Colonic mucosa (tissue), 4 donors: ENCODE measurements at regions not wholly inside any gene's neighbourhood (a gene's known extent, or its start where the extent isn't known, plus 50 kb on each side); places are given as distances from the start of the nearest gene placed in this dataset.

Experiments used
- DNase-seq: peaks from one replicate; pipeline ENCODE4 v3.0.0-alpha.2; 2020
- H3K27ac ChIP-seq: fragments of 200-600 bp; one replicate; pipeline ENCODE4 v1.8.0; 2021
- H3K27me3 ChIP-seq: fragments of 200-600 bp; one replicate; pipeline ENCODE4 v1.8.0; 2021
- H3K36me3 ChIP-seq: fragments of 200-600 bp; one replicate; pipeline ENCODE4 v1.8.0; 2021
- H3K4me1 ChIP-seq: fragments of 200-600 bp; one replicate; pipeline ENCODE4 v1.8.0; 2021; ENCODE audit warnings: mild to moderate bottlenecking
- H3K4me3 ChIP-seq: fragments of 200-600 bp; one replicate; pipeline ENCODE4 v1.8.0; 2021
- H3K9ac ChIP-seq, 2 donors: one replicate each; pipeline ENCODE4 v1.7.0; 2013; ENCODE audit warnings: control low read depth in 2 of 2, low read depth in 2 of 2, low read length in 2 of 2
- H3K9me3 ChIP-seq: fragments of 200-600 bp; one replicate; pipeline ENCODE4 v1.8.0; 2021
- CTCF ChIP-seq: fragments of 200-600 bp; IDR thresholded peaks from one replicate; pipeline ENCODE4 v1.8.0; 2022; ENCODE audit warnings: antibody characterized with exemption, mild to moderate bottlenecking
- intact Hi-C: fragments of 100-400 bp; cut with DNase I; formaldehyde crosslinking; loops from one replicate; pipeline ENCODE4 v1.14.1; 2022
- donor health status: healthy.
- donor health status: DM: no; HTN: no; CAD: no.
- donor health status: DM: no; HTN: no; CAD: no.

GRCh38 chr6:118761645-118762044 lies 110.3 kb upstream of the CEP85L start:
- intact Hi-C loops: no loop called here
- Histone ChIP-seq H3K27ac (no peak overlapping the region), H3K9me3 (no peaks in the 10 kb centered on the region), H3K27me3 (no peaks in the 10 kb centered on the region), H3K36me3 (no peaks in the 10 kb centered on the region), H3K4me3 (no peak overlapping the region), H3K9ac (no peak overlapping the region), H3K4me1 (no peaks in the 10 kb centered on the region)
- no peak for TF ChIP-seq CTCF
- no peak for DNase-seq

DNA sequence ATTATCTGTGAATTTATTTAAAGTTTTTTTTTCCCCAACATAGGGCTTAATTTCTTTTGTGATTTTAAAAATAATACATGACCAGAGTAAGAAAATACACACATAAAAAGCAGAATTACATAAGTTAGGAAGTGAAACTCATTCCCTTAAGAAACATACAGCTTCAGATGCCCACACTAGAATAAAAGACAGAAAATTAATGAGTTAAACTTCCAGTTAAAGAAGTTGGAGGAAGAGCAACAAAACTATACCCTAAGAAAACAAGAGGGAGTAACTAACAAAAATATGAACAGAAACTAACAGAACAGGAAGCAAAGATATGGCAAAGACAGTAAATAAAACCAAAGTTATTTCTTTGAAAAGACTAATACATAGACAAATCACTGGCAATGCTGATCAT lies 107.6 kb upstream of the CEP85L start:
- no peaks in the 10 kb centered on the region for H3K27me3 ChIP-seq
- DNase-seq: no peak
- no peaks in the 10 kb centered on the region for H3K4me1 ChIP-seq
- no peak overlapping the region for H3K4me3 ChIP-seq
- no peak overlapping the region for H3K27ac ChIP-seq
- H3K9ac ChIP-seq: no peak overlapping the region
- TF ChIP-seq CTCF: no peak
- intact Hi-C loops: no loop called here
- H3K36me3 ChIP-seq: no peaks in the 10 kb centered on the region
- H3K9me3 ChIP-seq: no peaks in the 10 kb centered on the region

GRCh38 chr6:118755941-118756646 lies 104.7 kb upstream of the CEP85L start:
- Histone ChIP-seq H3K36me3 (no peaks in the 10 kb centered on the region), H3K27me3 (no peaks in the 10 kb centered on the region), H3K4me3 (no peak overlapping the region), H3K9ac (no peak overlapping the region), H3K9me3 (no peaks in the 10 kb centered on the region), H3K27ac (no peak overlapping the region), H3K4me1 (no peaks in the 10 kb centered on the region)
- DNase-seq: no peak
- intact Hi-C loops: no loop called here
- TF ChIP-seq CTCF: no peak

- Histone ChIP-seq H3K27me3 (no peaks in the 10 kb centered on the region), H3K4me1 (no peaks in the 10 kb centered on the region), H3K9me3 (no peaks in the 10 kb centered on the region), H3K9ac (no peak overlapping the region), H3K36me3 (no peaks in the 10 kb centered on the region), H3K27ac (no peak overlapping the region), H3K4me3 (no peak overlapping the region)
- intact Hi-C loops: no loop called here
- TF ChIP-seq CTCF: no peak
- no peak for DNase-seq
These were observed 101.4 kb upstream of the CEP85L start for GRCh38 chr6:118752803-118753202.

DNA sequence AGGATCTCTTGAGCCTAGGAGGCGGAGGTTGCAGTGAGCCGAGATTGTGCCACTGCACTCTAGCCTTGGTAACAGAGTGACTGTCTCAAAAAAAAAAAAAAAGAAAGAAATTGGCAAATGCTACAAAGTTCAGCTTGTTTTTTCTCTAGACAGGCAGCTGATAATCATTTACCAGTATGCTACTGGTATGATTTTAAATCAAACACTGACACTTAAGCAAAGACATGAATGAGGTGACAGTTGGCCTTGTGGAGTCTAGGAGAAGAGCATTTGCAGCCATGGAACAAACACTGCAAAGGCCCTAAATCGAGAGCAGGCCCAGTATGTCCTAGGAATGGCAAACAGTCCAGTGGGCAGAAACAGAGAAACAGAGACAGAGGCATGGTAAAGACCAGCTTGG lies 99.7 kb upstream of the CEP85L start:
- Histone ChIP-seq H3K4me3 (no peak overlapping the region), H3K36me3 (no peaks in the 10 kb centered on the region), H3K27ac (no peak overlapping the region), H3K27me3 (no peaks in the 10 kb centered on the region), H3K9me3 (no peaks in the 10 kb centered on the region), H3K9ac (no peak overlapping the region), H3K4me1 (no peaks in the 10 kb centered on the region)
- TF ChIP-seq CTCF: no peak
- intact Hi-C loops: no loop called here
- DNase-seq: no peak
